ENCODE measurements at regions not wholly inside any gene's neighbourhood (a gene's known extent, or its start where the extent isn't known, plus 50 kb on each side); places are given as distances from the start of the nearest gene placed in this dataset.

DNA sequence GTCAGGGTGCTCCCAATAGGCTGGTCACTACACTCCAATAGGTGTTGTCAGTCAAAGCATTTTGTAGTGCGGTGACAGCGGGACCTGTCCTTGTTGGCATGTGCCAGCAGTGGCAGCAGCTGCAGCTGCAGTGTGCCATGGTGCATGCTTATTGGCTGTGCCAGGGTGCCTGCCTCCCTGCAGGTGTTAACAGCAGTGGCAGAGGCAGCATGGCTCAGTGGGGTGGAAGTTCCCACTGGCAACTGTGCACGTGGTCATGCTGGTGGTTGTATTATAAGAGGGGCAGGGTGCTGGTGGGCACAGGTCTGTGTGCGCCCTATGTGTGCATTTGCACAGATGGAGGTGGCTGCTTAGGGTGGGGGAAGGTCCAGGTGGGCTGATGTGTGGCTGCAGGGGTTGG lies 133.7 kb upstream of the EDIL3 start:
- TF ChIP-seq EZH2 (IDR thresholded peaks at IDR 0.05; ENCODE audit: insufficient read depth, low read length) = no peak
- TF ChIP-seq, protein P1, sequence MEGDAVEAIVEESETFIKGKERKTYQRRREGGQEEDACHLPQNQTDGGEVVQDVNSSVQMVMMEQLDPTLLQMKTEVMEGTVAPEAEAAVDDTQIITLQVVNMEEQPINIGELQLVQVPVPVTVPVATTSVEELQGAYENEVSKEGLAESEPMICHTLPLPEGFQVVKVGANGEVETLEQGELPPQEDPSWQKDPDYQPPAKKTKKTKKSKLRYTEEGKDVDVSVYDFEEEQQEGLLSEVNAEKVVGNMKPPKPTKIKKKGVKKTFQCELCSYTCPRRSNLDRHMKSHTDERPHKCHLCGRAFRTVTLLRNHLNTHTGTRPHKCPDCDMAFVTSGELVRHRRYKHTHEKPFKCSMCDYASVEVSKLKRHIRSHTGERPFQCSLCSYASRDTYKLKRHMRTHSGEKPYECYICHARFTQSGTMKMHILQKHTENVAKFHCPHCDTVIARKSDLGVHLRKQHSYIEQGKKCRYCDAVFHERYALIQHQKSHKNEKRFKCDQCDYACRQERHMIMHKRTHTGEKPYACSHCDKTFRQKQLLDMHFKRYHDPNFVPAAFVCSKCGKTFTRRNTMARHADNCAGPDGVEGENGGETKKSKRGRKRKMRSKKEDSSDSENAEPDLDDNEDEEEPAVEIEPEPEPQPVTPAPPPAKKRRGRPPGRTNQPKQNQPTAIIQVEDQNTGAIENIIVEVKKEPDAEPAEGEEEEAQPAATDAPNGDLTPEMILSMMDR (IDR thresholded peaks at IDR 0.05; ENCODE audit: insufficient read depth, low read depth, low read length) = no peak
